ENCODE measurements at regions not wholly inside any gene's neighbourhood (a gene's known extent, or its start where the extent isn't known, plus 50 kb on each side); places are given as distances from the start of the nearest gene placed in this dataset.
"Not testable (repeated sequence)": the region's sequence is repeated elsewhere in the genome, so short reads cannot be mapped to it uniquely, and the experiment has no call there.

DNA sequence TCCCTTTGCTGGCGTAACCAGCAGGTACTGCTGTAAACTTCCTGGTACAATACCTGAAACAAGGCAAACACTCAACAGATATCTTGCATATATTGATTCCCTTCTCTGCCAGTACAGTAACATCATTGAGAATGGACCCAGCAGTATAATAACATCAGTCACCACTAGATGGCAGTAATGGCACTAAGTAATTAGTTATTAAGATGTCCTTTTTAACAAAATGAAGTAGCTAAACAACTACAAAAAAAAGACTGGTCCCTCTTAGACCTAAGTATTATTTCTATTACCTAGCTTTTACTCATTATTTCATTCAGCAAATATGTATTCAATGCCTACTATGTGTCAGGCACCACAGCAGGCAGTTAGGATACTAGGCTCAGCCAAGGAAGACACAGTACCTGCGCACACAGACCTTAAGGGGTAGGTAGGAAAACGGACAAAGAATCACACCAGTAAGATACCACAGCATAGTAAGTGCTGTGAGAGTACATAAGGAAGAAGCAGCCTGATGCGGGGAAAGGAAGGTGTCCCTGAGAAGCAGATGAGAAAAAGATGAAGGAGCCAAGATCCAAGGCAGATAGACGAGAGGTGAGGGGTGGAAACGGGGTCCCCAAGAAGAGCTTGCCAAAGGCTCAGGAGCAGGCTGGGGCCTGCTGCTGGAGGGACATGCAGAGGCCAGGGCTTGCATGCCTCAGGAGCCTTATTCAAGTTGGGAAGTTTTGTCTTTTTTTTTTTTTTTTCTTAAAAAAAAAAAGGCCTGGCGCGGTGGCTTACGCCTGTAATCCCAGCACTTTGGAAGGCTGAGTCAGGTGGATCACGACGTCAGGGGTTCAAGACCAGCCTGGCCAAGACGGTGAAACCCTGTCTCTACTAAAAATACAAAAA, 102.7 kb upstream of the CHD2 start:
- Histone ChIP-seq H3K9ac (ENCODE audit: low read depth, low read length) (no peak overlapping the region), H3K4me2 (ENCODE audit: low read length) (no peak overlapping the region), H3K9me3 (replicated peaks; ENCODE audit: low read length) (no peaks in the 10 kb centered on the region), H3K4me3 (ENCODE audit: low read length) (no peak overlapping the region), H3K27me3 (ENCODE audit: control insufficient read depth, insufficient read depth, low read length) (no peaks in the 10 kb centered on the region), H3K36me3 (ENCODE audit: insufficient read depth, low read length) (no peaks in the 10 kb centered on the region), H3K4me1 (ENCODE audit: control insufficient read depth, insufficient read depth, low read length) (peaks cover 12% of the 10 kb centered on the region)

DNA sequence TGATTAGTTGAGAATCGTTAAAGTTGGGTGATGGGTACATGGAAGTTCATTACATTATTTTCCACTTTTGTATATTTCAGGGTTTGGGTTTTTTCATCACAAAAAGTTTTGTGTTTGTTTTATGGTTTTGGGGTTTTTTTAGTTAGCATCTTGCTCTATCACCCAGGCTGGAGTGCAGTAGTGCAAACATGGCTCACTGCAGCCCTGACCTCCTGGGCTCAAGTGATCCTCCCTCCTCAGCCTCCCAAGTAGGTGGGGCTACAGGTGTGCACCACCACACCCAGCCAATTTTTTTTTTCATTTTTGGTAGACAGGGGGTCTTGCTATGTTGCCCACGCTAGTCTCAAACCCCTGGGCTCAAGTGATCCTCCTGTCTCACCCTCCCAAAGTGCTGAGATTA, 100.1 kb upstream of the CHD2 start:
- no peaks in the 10 kb centered on the region for H3K9me3 ChIP-seq (replicated peaks; ENCODE audit: low read length)
- no peaks in the 10 kb centered on the region for H3K27me3 ChIP-seq (ENCODE audit: control insufficient read depth, insufficient read depth, low read length)
- no peak overlapping the region for H3K4me3 ChIP-seq (ENCODE audit: low read length)
- no peak overlapping the region for H3K9ac ChIP-seq (ENCODE audit: low read depth, low read length)
- H3K36me3 ChIP-seq (ENCODE audit: insufficient read depth, low read length) = no peaks in the 10 kb centered on the region
- no peak overlapping the region for H3K4me2 ChIP-seq (ENCODE audit: low read length)
- H3K4me1 ChIP-seq (ENCODE audit: control insufficient read depth, insufficient read depth, low read length) = peaks cover 27% of the 10 kb centered on the region

DNA sequence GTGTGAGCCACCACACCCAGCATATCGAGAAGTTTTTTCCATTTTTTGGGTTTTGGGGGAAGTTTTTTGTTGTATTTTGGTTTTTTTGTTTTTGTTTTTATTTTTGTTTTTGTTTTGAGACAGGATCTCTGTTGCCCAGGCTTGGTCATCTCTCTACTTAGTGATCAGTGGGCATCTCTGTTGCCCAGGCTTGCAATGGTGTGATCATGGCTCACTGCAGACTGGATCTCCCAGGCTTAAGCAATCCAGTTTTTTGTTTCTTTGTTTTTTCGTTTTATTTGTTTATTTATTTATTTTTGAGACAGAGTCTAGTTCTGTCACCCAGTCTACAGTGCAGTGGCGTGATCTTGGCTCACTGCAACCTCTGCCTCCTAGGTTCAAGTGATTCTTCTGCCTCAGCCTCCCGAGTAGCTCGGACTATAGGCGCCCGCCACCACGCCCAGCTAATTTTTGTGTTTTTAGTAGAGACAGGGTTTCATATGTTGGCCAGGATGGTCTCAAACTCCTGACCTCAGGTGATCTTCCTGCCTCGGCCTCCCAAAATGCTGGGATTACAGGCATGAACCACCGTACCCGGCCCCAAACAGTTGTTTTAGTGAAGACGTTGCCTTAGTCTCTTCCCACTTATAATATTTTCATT, 99.6 kb upstream of the CHD2 start:
- H3K9ac ChIP-seq (ENCODE audit: low read depth, low read length); H3K27me3 ChIP-seq (ENCODE audit: control insufficient read depth, insufficient read depth, low read length); H3K4me3 ChIP-seq (ENCODE audit: low read length); H3K36me3 ChIP-seq (ENCODE audit: insufficient read depth, low read length); H3K9me3 ChIP-seq (replicated peaks; ENCODE audit: low read length); H3K4me2 ChIP-seq (ENCODE audit: low read length): not testable (repeated sequence)
- H3K4me1 ChIP-seq (ENCODE audit: control insufficient read depth, insufficient read depth, low read length) = peaks cover 31% of the 10 kb centered on the region

DNA sequence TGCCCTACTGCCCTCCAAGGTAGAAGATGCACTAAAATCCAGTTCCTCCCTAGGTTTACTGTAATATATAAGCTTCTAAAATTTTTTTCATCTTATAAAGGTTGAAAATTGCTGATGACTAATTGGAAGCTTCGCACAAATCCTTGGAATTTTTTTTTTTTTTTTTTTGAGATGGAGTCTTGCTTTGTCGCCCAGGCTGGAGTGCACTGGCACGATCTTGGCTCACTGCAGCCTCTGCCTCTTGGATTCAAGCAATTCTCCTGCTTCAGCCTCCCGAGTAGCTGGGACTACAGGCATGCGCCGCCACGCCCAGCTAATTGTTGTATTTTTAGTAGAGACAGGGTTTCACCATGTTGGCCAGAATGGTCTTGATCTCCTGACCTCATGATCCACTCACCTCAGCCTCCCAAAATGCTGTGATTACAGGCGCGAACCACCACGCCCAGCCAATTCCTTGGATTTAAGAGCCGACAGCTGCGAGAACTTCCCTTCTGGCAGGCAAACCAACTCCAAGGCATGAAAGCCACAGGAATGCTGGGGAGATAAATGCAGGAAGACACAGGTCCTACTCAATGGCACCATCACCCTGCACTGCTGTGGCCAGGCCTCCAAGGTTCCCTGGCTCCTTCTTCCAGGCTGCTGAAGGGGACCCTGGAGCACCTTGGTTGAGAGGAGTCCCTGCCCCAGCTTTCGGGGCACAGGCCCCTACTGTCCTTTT, 98.9 kb upstream of the CHD2 start:
- not testable (repeated sequence) for H3K36me3 ChIP-seq (ENCODE audit: insufficient read depth, low read length); H3K27me3 ChIP-seq (ENCODE audit: control insufficient read depth, insufficient read depth, low read length); H3K9me3 ChIP-seq (replicated peaks; ENCODE audit: low read length)
- peaks cover 31% of the 10 kb centered on the region for H3K4me1 ChIP-seq (ENCODE audit: control insufficient read depth, insufficient read depth, low read length)
- H3K4me2 ChIP-seq (ENCODE audit: low read length) = peak overlapping the region; percentile 68
- peak overlapping the region; percentile 74 for H3K9ac ChIP-seq (ENCODE audit: low read depth, low read length)
- H3K4me3 ChIP-seq (ENCODE audit: low read length) = peak overlapping the region; percentile 19

DNA sequence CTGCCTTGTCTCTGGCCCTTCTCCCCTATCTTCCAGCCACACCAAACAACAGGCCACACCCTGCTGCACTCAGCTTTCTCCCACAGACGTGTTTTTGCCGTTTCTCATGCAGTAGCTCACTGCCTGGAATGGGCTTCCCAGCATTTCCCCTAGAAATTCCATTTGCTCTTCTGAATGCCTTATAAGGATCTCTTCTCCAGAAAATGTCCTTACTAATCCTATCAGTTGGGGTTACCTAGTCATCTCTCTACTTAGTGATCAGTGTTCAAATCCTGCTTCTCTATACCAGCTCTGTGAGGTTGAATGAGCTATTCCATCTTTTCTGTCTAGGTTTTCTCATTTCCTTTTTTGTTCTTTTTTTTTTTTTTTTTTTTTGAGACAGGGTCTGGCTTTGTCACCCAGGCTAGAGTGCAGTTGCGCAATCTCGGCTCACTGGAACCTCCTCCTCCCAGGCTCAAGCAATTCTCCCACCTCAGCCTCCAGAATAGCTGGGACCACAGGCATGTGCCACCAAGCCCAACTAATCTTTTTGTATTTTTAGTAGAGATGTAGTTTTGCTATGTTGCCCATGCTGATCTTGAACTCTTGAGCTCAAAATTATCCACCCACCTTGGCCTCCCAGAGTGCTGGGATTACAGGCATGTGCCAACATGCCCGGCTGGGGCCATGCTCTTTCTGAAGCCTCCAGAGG, 98.2 kb upstream of the CHD2 start:
- H3K4me3 ChIP-seq (ENCODE audit: low read length) = peak overlapping the region; percentile 19
- H3K4me1 ChIP-seq (ENCODE audit: control insufficient read depth, insufficient read depth, low read length) = peaks cover 31% of the 10 kb centered on the region
- H3K9ac ChIP-seq (ENCODE audit: low read depth, low read length) = peak overlapping the region; percentile 74
- peak overlapping the region; percentile 68 for H3K4me2 ChIP-seq (ENCODE audit: low read length)
- H3K9me3 ChIP-seq (replicated peaks; ENCODE audit: low read length) = no peaks in the 10 kb centered on the region
- no peaks in the 10 kb centered on the region for H3K27me3 ChIP-seq (ENCODE audit: control insufficient read depth, insufficient read depth, low read length)
- no peaks in the 10 kb centered on the region for H3K36me3 ChIP-seq (ENCODE audit: insufficient read depth, low read length)

DNA sequence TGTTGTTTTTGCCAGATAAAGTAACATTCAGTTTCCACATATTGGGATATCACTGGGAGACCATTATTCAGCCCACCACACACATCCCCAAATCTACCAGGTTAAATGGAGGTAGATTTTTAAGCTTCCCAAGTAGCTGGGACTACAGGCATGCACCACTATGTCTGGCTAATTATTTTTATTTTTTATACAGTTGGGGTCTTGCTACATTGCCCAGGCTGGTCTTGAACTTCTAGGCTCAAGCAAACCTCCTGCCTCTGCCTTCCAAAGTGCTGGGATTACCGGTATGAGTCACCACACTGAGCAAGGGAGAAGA, 96.6 kb upstream of the CHD2 start:
- H3K4me2 ChIP-seq (ENCODE audit: low read length) = no peak overlapping the region
- H3K36me3 ChIP-seq (ENCODE audit: insufficient read depth, low read length) = no peaks in the 10 kb centered on the region
- H3K4me3 ChIP-seq (ENCODE audit: low read length) = no peak overlapping the region
- no peaks in the 10 kb centered on the region for H3K27me3 ChIP-seq (ENCODE audit: control insufficient read depth, insufficient read depth, low read length)
- H3K4me1 ChIP-seq (ENCODE audit: control insufficient read depth, insufficient read depth, low read length) = peaks cover 38% of the 10 kb centered on the region
- H3K9ac ChIP-seq (ENCODE audit: low read depth, low read length) = peak overlapping the region; percentile 9
- H3K9me3 ChIP-seq (replicated peaks; ENCODE audit: low read length) = no peaks in the 10 kb centered on the region

DNA sequence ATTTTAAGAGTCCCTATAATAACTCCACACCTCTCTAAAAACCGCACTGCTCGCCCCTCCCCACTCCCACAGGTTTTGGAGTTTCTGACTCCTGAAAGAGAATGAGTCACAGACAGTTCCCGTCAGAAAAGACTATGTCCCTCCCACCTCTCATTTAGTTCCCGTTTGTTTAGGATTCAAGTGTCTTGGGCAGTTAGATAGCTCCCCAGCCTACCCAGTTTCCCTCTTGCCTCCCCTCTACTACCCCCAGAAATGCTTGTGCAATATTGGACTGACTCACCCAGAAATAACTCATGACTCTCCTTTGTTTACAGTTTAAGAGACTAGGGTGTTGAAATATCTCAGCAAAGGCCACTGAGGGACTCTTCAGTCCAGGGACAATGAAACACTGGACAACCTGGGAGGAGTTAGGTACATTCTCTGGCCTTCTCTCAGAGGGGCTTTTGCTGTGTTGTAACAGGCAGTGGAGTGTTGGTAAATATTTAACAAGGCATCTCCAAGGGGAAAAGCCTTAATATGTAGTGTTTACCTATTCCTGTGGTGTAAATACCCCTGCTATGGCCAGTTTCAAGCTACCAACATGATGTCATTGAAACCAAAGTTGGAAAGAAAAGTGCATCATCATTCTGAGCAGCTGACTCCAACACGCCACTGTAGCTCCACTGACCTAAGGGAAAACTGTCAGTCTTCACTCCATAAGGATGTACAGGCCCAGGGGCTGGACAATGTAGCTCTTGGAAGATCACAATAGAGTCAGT, 96.1 kb upstream of the CHD2 start:
- H3K27me3 ChIP-seq (ENCODE audit: control insufficient read depth, insufficient read depth, low read length) = no peaks in the 10 kb centered on the region
- peak overlapping the region; percentile 48 for H3K4me2 ChIP-seq (ENCODE audit: low read length)
- no peaks in the 10 kb centered on the region for H3K36me3 ChIP-seq (ENCODE audit: insufficient read depth, low read length)
- H3K4me1 ChIP-seq (ENCODE audit: control insufficient read depth, insufficient read depth, low read length) = peaks cover 41% of the 10 kb centered on the region
- H3K9me3 ChIP-seq (replicated peaks; ENCODE audit: low read length) = no peaks in the 10 kb centered on the region
- peak overlapping the region; percentile 67 for H3K9ac ChIP-seq (ENCODE audit: low read depth, low read length)
- no peak overlapping the region for H3K4me3 ChIP-seq (ENCODE audit: low read length)

DNA sequence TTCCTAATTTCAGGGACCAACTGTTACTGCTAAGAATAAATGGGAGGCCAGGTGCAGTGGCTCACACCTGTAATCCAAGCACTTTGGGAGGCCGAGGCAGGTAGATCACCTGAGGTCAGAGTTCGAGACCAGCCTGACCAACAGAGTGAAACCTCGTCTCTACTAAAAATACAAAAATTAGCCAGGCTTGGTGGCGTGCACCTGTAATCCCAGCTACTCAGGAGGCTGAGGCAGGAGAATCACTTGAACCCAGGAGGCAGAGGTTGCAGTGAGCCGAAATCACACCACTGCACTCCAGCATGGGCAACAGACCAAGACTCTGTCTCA, 95.6 kb upstream of the CHD2 start:
- not testable (repeated sequence) for H3K27me3 ChIP-seq (ENCODE audit: control insufficient read depth, insufficient read depth, low read length); H3K36me3 ChIP-seq (ENCODE audit: insufficient read depth, low read length); H3K9me3 ChIP-seq (replicated peaks; ENCODE audit: low read length); H3K4me3 ChIP-seq (ENCODE audit: low read length)
- peak overlapping the region; percentile 67 for H3K9ac ChIP-seq (ENCODE audit: low read depth, low read length)
- H3K4me2 ChIP-seq (ENCODE audit: low read length) = peak overlapping the region; percentile 48
- peaks cover 43% of the 10 kb centered on the region for H3K4me1 ChIP-seq (ENCODE audit: control insufficient read depth, insufficient read depth, low read length)

DNA sequence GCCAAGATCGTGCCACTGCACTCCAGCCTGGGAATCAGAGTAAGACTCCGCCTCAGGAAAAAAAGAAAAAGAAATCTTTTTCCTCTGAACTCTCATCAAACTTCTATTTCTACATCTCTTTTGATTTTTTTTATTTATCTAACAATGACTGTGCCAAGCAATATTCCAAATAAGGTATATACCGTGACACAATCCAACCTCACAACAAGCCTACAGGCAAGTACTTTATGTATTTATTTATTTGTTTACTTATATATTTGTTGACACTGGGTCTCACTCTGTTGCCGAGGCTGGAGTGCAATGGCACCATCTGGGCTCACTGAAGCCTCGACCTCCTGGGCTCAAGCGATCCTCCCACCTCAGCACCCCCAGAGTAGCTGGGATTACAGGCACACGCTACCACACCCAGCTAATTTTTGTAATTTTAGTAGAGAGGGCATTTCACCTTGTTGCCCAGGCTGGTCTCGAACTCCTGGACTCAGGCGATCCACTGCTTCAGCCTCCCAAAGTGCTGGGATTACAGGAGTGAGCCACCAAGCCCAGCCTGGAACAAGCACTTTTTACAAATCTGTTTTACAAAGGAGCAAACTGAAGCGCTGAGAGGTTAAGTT, 94.9 kb upstream of the CHD2 start:
- Histone ChIP-seq H3K9ac (ENCODE audit: low read depth, low read length) (peak overlapping the region; percentile 67), H3K4me1 (ENCODE audit: control insufficient read depth, insufficient read depth, low read length) (peaks cover 49% of the 10 kb centered on the region), H3K9me3 (replicated peaks; ENCODE audit: low read length) (no peaks in the 10 kb centered on the region), H3K36me3 (ENCODE audit: insufficient read depth, low read length) (no peaks in the 10 kb centered on the region), H3K4me2 (ENCODE audit: low read length) (no peak overlapping the region), H3K27me3 (ENCODE audit: control insufficient read depth, insufficient read depth, low read length) (no peaks in the 10 kb centered on the region), H3K4me3 (ENCODE audit: low read length) (no peak overlapping the region)

DNA sequence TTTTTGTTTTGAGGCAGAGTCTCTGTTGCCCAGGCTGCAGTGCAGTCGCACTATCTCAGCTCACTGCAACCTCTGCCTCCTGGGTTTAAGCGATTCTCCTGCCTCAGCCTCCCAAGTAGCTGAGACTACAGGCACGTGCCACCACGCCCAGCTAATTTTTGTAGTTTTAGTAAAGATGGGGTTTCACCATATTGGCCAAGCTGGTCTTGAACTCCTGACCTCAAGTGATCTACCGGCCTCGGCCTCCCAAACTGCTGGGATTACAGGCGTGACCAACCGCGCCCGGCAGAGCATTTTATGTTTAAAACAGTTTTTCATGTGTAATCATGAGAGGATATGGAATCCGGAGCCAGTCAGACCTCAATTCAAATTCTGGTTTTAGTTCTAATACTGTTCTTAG, 94.0 kb upstream of the CHD2 start:
- peaks cover 57% of the 10 kb centered on the region for H3K4me1 ChIP-seq (ENCODE audit: control insufficient read depth, insufficient read depth, low read length)
- H3K4me2 ChIP-seq (ENCODE audit: low read length); H3K4me3 ChIP-seq (ENCODE audit: low read length); H3K27me3 ChIP-seq (ENCODE audit: control insufficient read depth, insufficient read depth, low read length); H3K9ac ChIP-seq (ENCODE audit: low read depth, low read length); H3K9me3 ChIP-seq (replicated peaks; ENCODE audit: low read length); H3K36me3 ChIP-seq (ENCODE audit: insufficient read depth, low read length): not testable (repeated sequence)

Measured in skeletal muscle satellite cell (primary cell).